ENCODE measurements at regions not wholly inside any gene's neighbourhood (a gene's known extent, or its start where the extent isn't known, plus 50 kb on each side); places are given as distances from the start of the nearest gene placed in this dataset.

- H3K27ac ChIP-seq: no peak overlapping the region
- H3K36me3 ChIP-seq: no peaks in the 10 kb centered on the region
- H3K4me1 ChIP-seq: no peaks in the 10 kb centered on the region
- TF ChIP-seq POLR2A (IDR thresholded peaks at IDR 0.05) (no peak), CTCF (IDR thresholded peaks at IDR 0.05) (no peak)
- H3K27me3 ChIP-seq: no peaks in the 10 kb centered on the region
- H3K4me3 ChIP-seq: no peak overlapping the region
- H3K9me3 ChIP-seq: no peaks in the 10 kb centered on the region
- no peak for DNase-seq
These were observed 414.3 kb downstream of the SETD4 start for GRCh38 chr21:35645991-35646390.

- no peaks in the 10 kb centered on the region for H3K4me1 ChIP-seq
- H3K9me3 ChIP-seq: no peaks in the 10 kb centered on the region
- DNase-seq: no peak
- TF ChIP-seq POLR2A (IDR thresholded peaks at IDR 0.05) (no peak), CTCF (IDR thresholded peaks at IDR 0.05) (no peak)
- H3K27me3 ChIP-seq: no peaks in the 10 kb centered on the region
- no peak overlapping the region for H3K4me3 ChIP-seq
- H3K36me3 ChIP-seq: no peaks in the 10 kb centered on the region
- H3K27ac ChIP-seq: no peak overlapping the region
These were observed 415.8 kb downstream of the SETD4 start for GRCh38 chr21:35644523-35644922.

GRCh38 chr21:35643176-35643575, 417.1 kb downstream of the SETD4 start:
- TF ChIP-seq POLR2A (IDR thresholded peaks at IDR 0.05) (no peak), CTCF (IDR thresholded peaks at IDR 0.05) (no peak)

GRCh38 chr21:35641271-35642016, 418.9 kb downstream of the SETD4 start:
- DNase-seq: no peak
- Histone ChIP-seq H3K4me1 (no peaks in the 10 kb centered on the region), H3K27me3 (no peaks in the 10 kb centered on the region), H3K9me3 (no peaks in the 10 kb centered on the region), H3K27ac (no peak overlapping the region), H3K36me3 (no peaks in the 10 kb centered on the region), H3K4me3 (no peak overlapping the region)
- TF ChIP-seq CTCF (IDR thresholded peaks at IDR 0.05) (no peak), POLR2A (IDR thresholded peaks at IDR 0.05) (no peak)

More at GRCh38 chr21:35643176-35643575, 417.1 kb downstream of the SETD4 start:
- H3K27ac ChIP-seq: no peak overlapping the region
- no peaks in the 10 kb centered on the region for H3K36me3 ChIP-seq
- no peaks in the 10 kb centered on the region for H3K9me3 ChIP-seq
- no peak for DNase-seq
- H3K4me1 ChIP-seq: no peaks in the 10 kb centered on the region
- no peaks in the 10 kb centered on the region for H3K27me3 ChIP-seq
- no peak overlapping the region for H3K4me3 ChIP-seq

DNA sequence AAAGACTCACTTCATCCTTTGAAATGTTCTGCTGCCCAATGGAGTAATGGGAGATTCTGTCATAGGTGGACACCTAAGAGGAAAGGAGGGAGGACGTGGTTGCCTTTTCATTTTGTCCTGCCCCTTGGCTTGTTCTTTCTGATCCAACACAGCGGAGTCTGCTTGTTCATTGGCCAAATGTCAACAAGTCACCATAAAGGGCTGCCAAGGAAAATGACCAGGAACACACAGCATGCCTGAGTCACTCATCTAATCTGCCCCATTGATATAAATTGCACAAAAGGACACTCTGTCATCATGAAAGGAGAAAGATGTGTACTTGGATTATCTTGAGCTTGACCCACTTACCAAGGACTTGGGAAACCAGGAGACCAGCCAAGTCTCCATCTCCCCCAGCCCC, 422.9 kb downstream of the SETD4 start:
- DNase-seq: no peak
- H3K4me1 ChIP-seq: no peaks in the 10 kb centered on the region
- H3K36me3 ChIP-seq: no peaks in the 10 kb centered on the region
- no peak overlapping the region for H3K27ac ChIP-seq
- no peaks in the 10 kb centered on the region for H3K27me3 ChIP-seq
- no peak overlapping the region for H3K4me3 ChIP-seq
- TF ChIP-seq CTCF (IDR thresholded peaks at IDR 0.05) (no peak), POLR2A (IDR thresholded peaks at IDR 0.05) (no peak)
- H3K9me3 ChIP-seq: no peaks in the 10 kb centered on the region
